Naive thymus-derived CD4-positive, alpha-beta T cell (primary cell): ENCODE measurements at regions not wholly inside any gene's neighbourhood (a gene's known extent, or its start where the extent isn't known, plus 50 kb on each side); places are given as distances from the start of the nearest gene placed in this dataset.
A peak's percentile ranks its signal among the peaks of the same experiment; 100 is the strongest.
"Not testable (repeated sequence)": the region's sequence is repeated elsewhere in the genome, so short reads cannot be mapped to it uniquely, and the experiment has no call there.

ENCODE experiments used
- ATAC-seq: fragments of 150-1000 bp; cut with Tn5 transposase; 2 replicates; pipeline ENCODE4 v1.10.0; 2021; ENCODE audit warnings: mild to moderate bottlenecking, moderate library complexity
- CTCF ChIA-PET: fragments of 350-600 bp; sonication (Branson Sonifier 250); formaldehyde crosslinking; loops from one replicate; lab custom pipeline; 2021; ENCODE audit warnings: antibody characterized with exemption; lab: Charles Lee
- POLR2A ChIA-PET: fragments of 350-600 bp; sonication (Branson Sonifier 250); formaldehyde crosslinking; loops from one replicate; lab custom pipeline; 2021; ENCODE audit warnings: antibody characterized with exemption, inconsistent platforms; lab: Charles Lee
- DNase-seq, 9 donors: peaks; one replicate each; pipeline versions ENCODE4 v3.0.0 to v3.0.0-alpha.2; 2020 to 2022; ENCODE audit warnings: mixed read lengths in 1 of 9
- H3K27ac ChIP-seq: one replicate; pipeline ENCODE4 v1.7.0; 2013; ENCODE audit warnings: mild to moderate bottlenecking, low read depth, low read length, moderate library complexity
- H3K27me3 ChIP-seq, 2 donors: one replicate each; pipeline ENCODE4 v1.7.0; 2013; ENCODE audit warnings: low read length in 2 of 2, mild to moderate bottlenecking in 2 of 2, moderate library complexity in 2 of 2; ENCODE audit not compliant: control insufficient read depth in 2 of 2, insufficient read depth in 2 of 2
- H3K36me3 ChIP-seq, 3 experiments: 1 replicate in 2 of 3; 2 replicates in 1 of 3; pipeline ENCODE4 v1.7.0; 2013; ENCODE audit warnings: low read length in 3 of 3, mild to moderate bottlenecking in 3 of 3, moderate library complexity in 1 of 3; ENCODE audit not compliant: insufficient read depth in 3 of 3, control insufficient read depth in 2 of 3
- H3K4me1 ChIP-seq, 2 donors: one replicate each; pipeline ENCODE4 v1.7.0; 2013; ENCODE audit warnings: low read length in 2 of 2, mild to moderate bottlenecking in 2 of 2, moderate library complexity in 1 of 2; ENCODE audit not compliant: control insufficient read depth in 2 of 2, insufficient read depth in 2 of 2
- H3K4me3 ChIP-seq: 2 replicates; pipeline ENCODE4 v1.7.0; 2013; ENCODE audit warnings: mild to moderate bottlenecking, low read length
- H3K9me3 ChIP-seq, 3 experiments: 1 replicate in 2 of 3; 2 replicates in 1 of 3; pipeline ENCODE4 v1.7.0; 2013; ENCODE audit warnings: low read length in 3 of 3; ENCODE audit not compliant: control insufficient read depth in 2 of 3
- H3K27ac Mint-ChIP-seq, 9 donors: one replicate each; pipeline ENCODE4 v1.8.0; 2020 to 2022; ENCODE audit warnings: mixed read lengths in 9 of 9, mild to moderate bottlenecking in 8 of 9, moderate library complexity in 5 of 9, inconsistent platforms in 2 of 9
- H3K27me3 Mint-ChIP-seq, 5 donors: one replicate each; pipeline ENCODE4 v1.8.0; 2021 to 2022; ENCODE audit warnings: mixed read lengths in 5 of 5, mild to moderate bottlenecking in 1 of 5
- H3K36me3 Mint-ChIP-seq, 5 donors: one replicate each; pipeline ENCODE4 v1.8.0; 2020 to 2022; ENCODE audit warnings: mixed read lengths in 5 of 5, mild to moderate bottlenecking in 3 of 5, inconsistent platforms in 1 of 5
- H3K4me1 Mint-ChIP-seq, 7 donors: one replicate each; pipeline ENCODE4 v1.8.0; 2020 to 2022; ENCODE audit warnings: mixed read lengths in 7 of 7, mild to moderate bottlenecking in 3 of 7, inconsistent platforms in 1 of 7
- H3K4me3 Mint-ChIP-seq, 10 donors: one replicate each; pipeline ENCODE4 v1.8.0; 2020 to 2022; ENCODE audit warnings: mild to moderate bottlenecking in 10 of 10, mixed read lengths in 10 of 10, moderate library complexity in 6 of 10, inconsistent platforms in 2 of 10
- H3K9me3 Mint-ChIP-seq, 11 donors: one replicate each; pipeline ENCODE4 v1.8.0; 2020 to 2022; ENCODE audit warnings: mixed read lengths in 11 of 11, mild to moderate bottlenecking in 4 of 11, inconsistent platforms in 1 of 11, moderate library complexity in 1 of 11
- intact Hi-C, 2 donors: fragments of 100-400 bp; cut with micrococcal nuclease; formaldehyde crosslinking; loops; one replicate each; pipeline ENCODE4 v1.15.1; 2023

DNA sequence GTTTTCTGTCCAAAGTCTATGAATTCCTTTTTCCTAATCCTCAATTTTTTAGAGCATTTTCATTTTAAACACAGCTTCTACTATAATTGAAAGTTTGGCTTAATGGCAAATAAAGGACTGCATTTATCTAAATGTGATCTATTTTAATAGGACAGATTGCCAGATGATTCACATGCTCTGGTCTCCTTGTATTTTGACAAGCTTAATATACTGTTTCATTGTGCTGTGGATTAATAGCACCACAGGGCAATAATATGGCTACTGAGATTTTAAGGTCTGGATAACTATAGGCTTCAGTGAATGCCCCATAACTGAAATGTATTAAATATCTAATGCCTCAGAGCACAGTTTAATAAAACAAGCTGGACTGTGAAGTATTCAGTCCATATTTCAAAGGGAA is 1362.8 kb downstream of the XPNPEP1 start:
- DNase-seq, result no peak
- Histone ChIP-seq H3K36me3 (no peaks in the 10 kb centered on the region), H3K9me3 (no peaks in the 10 kb centered on the region), H3K27me3 (no peaks in the 10 kb centered on the region), H3K4me1 (no peaks in the 10 kb centered on the region), H3K27ac (no peak overlapping the region), H3K4me3 (no peak overlapping the region)
- Mint-ChIP-seq H3K4me1 (no peaks in the 10 kb centered on the region), H3K4me3 (no peak overlapping the region), H3K36me3 (no peaks in the 10 kb centered on the region), H3K27me3 (no peaks in the 10 kb centered on the region), H3K9me3 (peaks cover 0 to 8% (median 0%) of the 10 kb centered on the region in 11 donors), H3K27ac (no peak overlapping the region)
- CTCF ChIA-PET, result no interaction called here
- intact Hi-C loops, result no loop called here
- POLR2A ChIA-PET, result no interaction called here
- ATAC-seq, result no peak

DNA sequence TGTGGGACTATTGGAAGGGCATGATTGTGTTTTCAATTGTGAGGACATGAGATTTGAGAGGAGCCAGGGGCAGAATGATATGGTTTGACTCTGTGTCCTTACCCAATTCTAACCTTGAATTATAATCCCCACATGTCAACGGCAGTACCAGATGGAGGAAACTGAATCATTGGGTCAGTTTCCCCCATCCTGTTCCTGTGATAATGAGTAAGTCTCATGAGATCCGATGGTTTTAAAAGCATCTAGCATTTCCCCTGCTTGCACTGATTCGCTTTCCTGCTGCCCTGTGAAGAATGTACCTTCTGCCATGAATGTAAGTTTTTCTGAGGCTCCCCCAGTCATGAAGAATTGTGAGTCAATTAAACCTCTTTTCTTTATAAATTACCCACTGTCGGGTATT is 1367.1 kb downstream of the XPNPEP1 start:
- Histone ChIP-seq H3K4me1 (no peaks in the 10 kb centered on the region), H3K36me3 (no peaks in the 10 kb centered on the region), H3K9me3 (no peaks in the 10 kb centered on the region), H3K27me3 (no peaks in the 10 kb centered on the region), H3K27ac (no peak overlapping the region), H3K4me3 (no peak overlapping the region)
- H3K27me3 Mint-ChIP-seq, result no peaks in the 10 kb centered on the region
- H3K4me3 Mint-ChIP-seq, result no peak overlapping the region
- no peak overlapping the region for H3K27ac Mint-ChIP-seq
- ChIA-PET POLR2A (no interaction called here), CTCF (no interaction called here)
- intact Hi-C loops, result no loop called here
- DNase-seq (no peak), ATAC-seq (no peak)
- no peaks in the 10 kb centered on the region for H3K4me1 Mint-ChIP-seq
- H3K36me3 Mint-ChIP-seq, result no peaks in the 10 kb centered on the region
- H3K9me3 Mint-ChIP-seq, result peaks cover 0 to 16% (median 2%) of the 10 kb centered on the region in 11 donors

DNA sequence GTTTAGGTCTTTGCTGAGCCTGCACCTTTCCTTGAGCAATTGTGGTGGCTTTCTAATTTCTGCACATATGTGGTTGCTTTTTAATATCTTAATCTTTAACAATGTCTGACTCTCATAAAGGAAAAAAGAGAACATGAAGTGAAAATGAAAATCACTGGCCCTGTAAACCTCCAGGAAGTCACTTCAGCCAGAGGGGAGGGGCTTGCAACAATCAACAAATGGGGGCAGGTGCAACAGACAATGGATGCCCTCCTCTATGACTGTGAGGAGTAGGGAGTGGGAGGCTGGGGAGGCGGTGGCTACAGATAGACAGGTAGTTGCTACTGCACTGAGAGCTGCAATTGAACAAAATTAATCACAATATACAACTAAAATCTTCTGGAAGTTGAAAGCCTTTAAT is 1377.4 kb downstream of the XPNPEP1 start:
- no peaks in the 10 kb centered on the region for H3K4me1 Mint-ChIP-seq
- CTCF ChIA-PET, result no interaction called here
- Histone ChIP-seq H3K4me3 (no peak overlapping the region), H3K9me3 (no peaks in the 10 kb centered on the region), H3K27me3 (no peaks in the 10 kb centered on the region), H3K4me1 (no peaks in the 10 kb centered on the region), H3K36me3 (no peaks in the 10 kb centered on the region), H3K27ac (no peak overlapping the region)
- no peak overlapping the region for H3K27ac Mint-ChIP-seq
- no peak for ATAC-seq
- no peaks in the 10 kb centered on the region for H3K27me3 Mint-ChIP-seq
- no peak overlapping the region for H3K4me3 Mint-ChIP-seq
- H3K9me3 Mint-ChIP-seq, result peaks cover 0 to 8% (median 0%) of the 10 kb centered on the region in 11 donors
- no peaks in the 10 kb centered on the region for H3K36me3 Mint-ChIP-seq
- no peak for DNase-seq
- POLR2A ChIA-PET, result no interaction called here
- intact Hi-C loops, result loop anchor here in 1 of 2 donors (2.0 kb wide), 1 partner anchor 1921 kb away; no protein-coding TSS in a partner anchor

DNA sequence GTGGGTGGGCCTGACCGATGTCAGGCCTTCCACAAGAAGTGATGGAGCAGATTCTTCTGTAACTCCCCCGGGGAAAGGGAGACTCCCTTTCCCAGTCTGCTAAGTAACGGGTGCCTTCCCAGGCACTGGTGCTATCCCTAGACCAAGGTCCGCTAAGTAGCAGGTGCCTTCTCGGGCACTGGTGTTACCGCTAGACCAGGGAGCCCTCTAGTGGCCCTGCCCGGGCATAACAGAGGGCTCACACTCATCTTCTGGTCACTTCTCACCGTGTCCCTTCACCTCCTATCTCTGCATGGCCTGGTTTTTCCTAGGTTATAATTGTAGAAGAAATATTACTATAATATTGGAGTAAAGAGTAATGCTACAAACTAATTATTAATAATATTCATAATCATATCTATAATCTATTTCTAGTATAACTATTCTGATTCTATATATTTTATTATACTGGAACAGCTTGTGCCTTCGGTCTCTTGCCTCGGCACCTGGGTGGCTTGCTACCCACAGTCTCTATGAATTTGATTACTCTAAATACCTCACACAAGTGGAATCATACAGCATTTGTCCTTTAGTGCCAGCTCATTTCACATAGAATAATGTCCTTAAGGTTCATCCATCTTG is 1378.7 kb downstream of the XPNPEP1 start:
- Histone ChIP-seq H3K27ac (no peak overlapping the region), H3K36me3 (no peaks in the 10 kb centered on the region), H3K9me3 (no peaks in the 10 kb centered on the region), H3K27me3 (no peaks in the 10 kb centered on the region), H3K4me3 (no peak overlapping the region), H3K4me1 (no peaks in the 10 kb centered on the region)
- CTCF ChIA-PET, result no interaction called here
- H3K4me1 Mint-ChIP-seq, result no peaks in the 10 kb centered on the region
- POLR2A ChIA-PET, result no interaction called here
- H3K4me3 Mint-ChIP-seq, result no peak overlapping the region
- H3K27me3 Mint-ChIP-seq, result no peaks in the 10 kb centered on the region
- DNase-seq (peak in 2 of 9 donors; percentile 9 to 40), ATAC-seq (no peak)
- intact Hi-C loops, result loop anchor here in 1 of 2 donors (2.0 kb wide), 1 partner anchor 1920 kb away; no protein-coding TSS in a partner anchor
- peaks cover 0 to 8% (median 0%) of the 10 kb centered on the region in 11 donors for H3K9me3 Mint-ChIP-seq
- no peaks in the 10 kb centered on the region for H3K36me3 Mint-ChIP-seq
- H3K27ac Mint-ChIP-seq, result no peak overlapping the region

DNA sequence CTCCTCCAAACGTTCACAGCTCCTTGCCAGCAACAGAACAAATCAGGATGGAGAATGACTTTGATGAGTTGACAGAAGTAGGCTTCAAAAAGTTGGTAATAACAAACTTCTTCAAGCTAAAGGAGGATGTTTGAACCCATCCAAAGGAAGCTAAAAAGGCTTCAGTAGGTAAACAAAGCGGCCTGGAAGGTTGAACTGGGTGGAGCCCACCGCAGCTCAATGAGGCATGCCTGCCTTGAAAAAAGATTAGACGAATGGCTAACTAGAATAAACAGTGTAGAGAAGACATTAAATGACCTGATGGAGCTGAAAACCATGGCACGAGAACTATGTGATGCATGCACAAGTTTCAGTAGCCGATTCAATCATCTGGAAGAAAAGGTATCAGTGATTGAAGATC is 1369.0 kb upstream of the SORCS1 start:
- H3K4me1 Mint-ChIP-seq, CTCF ChIA-PET, H3K9me3 ChIP-seq, ATAC-seq, H3K36me3 ChIP-seq, H3K36me3 Mint-ChIP-seq, H3K4me3 Mint-ChIP-seq, POLR2A ChIA-PET, H3K27me3 ChIP-seq, H3K27me3 Mint-ChIP-seq, H3K4me1 ChIP-seq, H3K4me3 ChIP-seq, H3K27ac Mint-ChIP-seq, H3K27ac ChIP-seq, DNase-seq: not testable (repeated sequence)
- H3K9me3 Mint-ChIP-seq, result peaks cover 0 to 27% (median 9%) of the 10 kb centered on the region in 11 donors
- intact Hi-C loops, result loop anchor here in 1 of 2 donors (5.0 kb wide), 1 partner anchor 564 kb away; no protein-coding TSS in a partner anchor

DNA sequence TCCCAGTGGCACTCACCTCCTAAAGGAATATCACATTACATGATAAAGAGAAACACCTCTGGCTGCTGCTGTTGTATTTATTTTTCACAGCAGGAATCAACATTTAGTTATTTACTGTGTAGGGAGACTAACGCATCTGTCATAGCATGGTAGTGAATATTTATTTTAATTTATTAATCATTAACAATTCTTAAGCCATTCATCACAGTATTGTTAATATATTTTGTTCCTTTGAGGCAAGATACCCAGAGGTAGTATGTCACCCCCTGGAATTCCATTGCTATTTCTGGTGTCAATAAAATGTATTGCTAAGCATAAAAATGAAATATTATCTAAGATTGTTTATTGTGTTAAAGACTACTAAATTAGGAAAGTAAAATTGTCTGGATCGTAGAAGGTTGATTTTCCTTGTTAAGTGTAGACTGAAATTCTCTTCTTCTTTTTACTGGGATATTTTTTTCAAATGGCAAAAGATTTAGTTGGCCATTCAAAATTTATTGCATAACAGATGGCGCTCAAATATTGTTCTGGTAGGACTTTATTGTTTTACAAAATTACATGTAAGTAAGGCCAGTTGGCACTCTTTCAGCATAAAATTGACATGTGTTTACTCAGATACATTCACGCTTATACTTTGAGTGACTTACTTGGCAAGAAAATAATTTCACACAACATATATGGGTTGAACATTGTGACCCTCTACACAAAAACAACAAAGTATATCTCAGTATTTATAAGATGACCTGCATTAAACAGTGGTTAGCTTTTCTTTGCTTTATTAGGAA is 1358.7 kb upstream of the SORCS1 start:
- no peak overlapping the region for H3K27ac ChIP-seq
- Mint-ChIP-seq H3K4me3 (no peak overlapping the region), H3K36me3 (no peaks in the 10 kb centered on the region), H3K9me3 (peaks cover 0 to 22% (median 4%) of the 10 kb centered on the region in 11 donors), H3K27ac (no peak overlapping the region), H3K4me1 (no peaks in the 10 kb centered on the region), H3K27me3 (no peaks in the 10 kb centered on the region)
- ChIA-PET CTCF (no interaction called here), POLR2A (no interaction called here)
- DNase-seq (no peak), ATAC-seq (no peak)
- no peaks in the 10 kb centered on the region for H3K36me3 ChIP-seq
- intact Hi-C loops, result no loop called here
- no peak overlapping the region for H3K4me3 ChIP-seq
- no peaks in the 10 kb centered on the region for H3K27me3 ChIP-seq
- H3K9me3 ChIP-seq, result no peaks in the 10 kb centered on the region
- H3K4me1 ChIP-seq, result no peaks in the 10 kb centered on the region
